ENCODE measurements at regions not wholly inside any gene's neighbourhood (a gene's known extent, or its start where the extent isn't known, plus 50 kb on each side); places are given as distances from the start of the nearest gene placed in this dataset.

- no peak for DNase-seq
Measured at GRCh38 chr3:72214066-72214951, 429.4 kb upstream of the PROK2 start.

- no peak for DNase-seq
Measured at GRCh38 chr3:72213296-72214065, 428.5 kb upstream of the PROK2 start.

GRCh38 chr3:72212396-72212795, 427.4 kb upstream of the PROK2 start:
- DNase-seq = no peak

GRCh38 chr3:72210261-72210660, 425.3 kb upstream of the PROK2 start:
- no peak for DNase-seq

GRCh38 chr3:72205297-72205826, 420.4 kb upstream of the PROK2 start:
- no peak for DNase-seq

GRCh38 chr3:72204452-72204851, 419.5 kb upstream of the PROK2 start:
- DNase-seq = no peak

- no peak for DNase-seq
Measured at GRCh38 chr3:72203613-72204349, 418.8 kb upstream of the PROK2 start.

GRCh38 chr3:72203105-72203504, 418.2 kb upstream of the PROK2 start:
- DNase-seq = no peak

- no peak for DNase-seq
Measured at GRCh38 chr3:72200332-72200731, 415.4 kb upstream of the PROK2 start.

- DNase-seq = no peak
Measured at GRCh38 chr3:72199530-72199929, 414.6 kb upstream of the PROK2 start.

GRCh38 chr3:72196377-72196929, 411.5 kb upstream of the PROK2 start:
- DNase-seq = no peak

GRCh38 chr3:72195895-72196294, 410.9 kb upstream of the PROK2 start:
- DNase-seq = no peak

- DNase-seq = no peak
Measured at GRCh38 chr3:72194458-72194857, 409.5 kb upstream of the PROK2 start.

- no peak for DNase-seq
Measured at GRCh38 chr3:72193771-72194430, 409.0 kb upstream of the PROK2 start.

GRCh38 chr3:72192572-72192971, 407.6 kb upstream of the PROK2 start:
- no peak for DNase-seq

GRCh38 chr3:72191209-72191960, 406.4 kb upstream of the PROK2 start:
- no peak for DNase-seq

- DNase-seq = no peak
Measured at GRCh38 chr3:72190050-72190449, 405.1 kb upstream of the PROK2 start.

GRCh38 chr3:72189339-72189738, 404.4 kb upstream of the PROK2 start:
- no peak for DNase-seq

- no peak for DNase-seq
Measured at GRCh38 chr3:72188536-72188935, 403.6 kb upstream of the PROK2 start.

- DNase-seq = no peak
Measured at GRCh38 chr3:72187131-72187530, 402.2 kb upstream of the PROK2 start.

- DNase-seq = no peak
Measured at GRCh38 chr3:72186400-72186855, 401.5 kb upstream of the PROK2 start.

Data from CD4-positive, alpha-beta T cell treated with Interleukin-4 for 4 hours (primary cell).